Activated effector memory CD4-positive, alpha-beta T cell treated with Interleukin-2 at 50 U/mL for 16 hours (primary cell): ENCODE measurements at regions not wholly inside any gene's neighbourhood (a gene's known extent, or its start where the extent isn't known, plus 50 kb on each side); places are given as distances from the start of the nearest gene placed in this dataset.
A peak's percentile ranks its signal among the peaks of the same experiment; 100 is the strongest.
"Not testable (repeated sequence)": the region's sequence is repeated elsewhere in the genome, so short reads cannot be mapped to it uniquely, and the experiment has no call there.

Source experiments
- DNase-seq: peaks from one replicate; pipeline ENCODE4 v3.0.0-alpha.2; 2020

GRCh38 chr11:116698080-116698479, 74.7 kb downstream of the BUD13 start:
- DNase-seq = no peak

- DNase-seq = no peak
These were observed 75.1 kb downstream of the BUD13 start for GRCh38 chr11:116697639-116698038.

GRCh38 chr11:116697011-116697410, 75.8 kb downstream of the BUD13 start:
- no peak for DNase-seq

GRCh38 chr11:116696381-116696941, 76.3 kb downstream of the BUD13 start:
- no peak for DNase-seq

- DNase-seq = no peak
These were observed 77.0 kb downstream of the BUD13 start for GRCh38 chr11:116695657-116696254.

GRCh38 chr11:116694815-116695590, 77.8 kb downstream of the BUD13 start:
- DNase-seq = no peak

- no peak for DNase-seq
These were observed 78.5 kb downstream of the BUD13 start for GRCh38 chr11:116694349-116694725.

- no peak for DNase-seq
These were observed 79.0 kb downstream of the BUD13 start for GRCh38 chr11:116693593-116694348.

- DNase-seq = no peak
These were observed 79.7 kb downstream of the BUD13 start for GRCh38 chr11:116693102-116693570.

GRCh38 chr11:116692318-116693101, 80.3 kb downstream of the BUD13 start:
- no peak for DNase-seq

GRCh38 chr11:116691771-116692177, 81.0 kb downstream of the BUD13 start:
- peak; percentile 24 for DNase-seq

- no peak for DNase-seq
These were observed 82.2 kb downstream of the BUD13 start for GRCh38 chr11:116690611-116691010.

- DNase-seq = no peak
These were observed 83.2 kb downstream of the BUD13 start for GRCh38 chr11:116689413-116690127.

- DNase-seq = no peak
These were observed 84.6 kb downstream of the BUD13 start for GRCh38 chr11:116688202-116688540.

GRCh38 chr11:116687458-116688201, 85.2 kb downstream of the BUD13 start:
- no peak for DNase-seq

GRCh38 chr11:116686866-116687265, 85.9 kb downstream of the BUD13 start:
- DNase-seq = no peak

- no peak for DNase-seq
These were observed 88.8 kb downstream of the BUD13 start for GRCh38 chr11:116683982-116684381.

- no peak for DNase-seq
These were observed 92.2 kb downstream of the BUD13 start for GRCh38 chr11:116680349-116681125.

- no peak for DNase-seq
These were observed 93.9 kb downstream of the BUD13 start for GRCh38 chr11:116678887-116679286.

GRCh38 chr11:116667318-116667717, 105.5 kb downstream of the BUD13 start:
- DNase-seq = not testable (repeated sequence)
